Loucy (cell line): ENCODE measurements at regions not wholly inside any gene's neighbourhood (a gene's known extent, or its start where the extent isn't known, plus 50 kb on each side); places are given as distances from the start of the nearest gene placed in this dataset.
"Not testable (repeated sequence)": the region's sequence is repeated elsewhere in the genome, so short reads cannot be mapped to it uniquely, and the experiment has no call there.

ENCODE experiments used
- H2AFZ ChIP-seq: fragments of 200-600 bp; sonication (generic); 2 replicates; pipeline ENCODE4 v1.6.0; 2016; ENCODE audit warnings: antibody characterized with exemption, mild to moderate bottlenecking, low read length, moderate library complexity
- H3F3A ChIP-seq: fragments of 200-600 bp; 2 replicates; pipeline ENCODE4 v1.6.0; 2016; ENCODE audit warnings: antibody characterized with exemption, low read depth, mild to moderate bottlenecking
- H3K27me3 ChIP-seq: fragments of 200-600 bp; sonication (generic); 2 replicates; pipeline ENCODE4 v1.6.1; 2014; ENCODE audit warnings: low read length, mild to moderate bottlenecking; ENCODE audit not compliant: insufficient read depth, poor library complexity, severe bottlenecking
- H3K36me3 ChIP-seq: fragments of 200-600 bp; sonication (generic); 2 replicates; pipeline ENCODE4 v1.6.1; 2016; ENCODE audit warnings: low read length; ENCODE audit not compliant: insufficient read depth
- H3K4me1 ChIP-seq: fragments of 200-600 bp; sonication (generic); 2 replicates; pipeline ENCODE4 v1.5.1; 2014; ENCODE audit warnings: low read length, mild to moderate bottlenecking; ENCODE audit not compliant: insufficient read depth, poor library complexity, severe bottlenecking
- H3K4me2 ChIP-seq: fragments of 200-600 bp; sonication (generic); 2 replicates; pipeline ENCODE4 v1.6.0; 2014; ENCODE audit warnings: antibody characterized with exemption, low read length, low read depth, mild to moderate bottlenecking; ENCODE audit not compliant: poor library complexity, severe bottlenecking
- H3K4me3 ChIP-seq: fragments of 200-600 bp; sonication (generic); 2 replicates; pipeline ENCODE4 v1.5.1; 2014; ENCODE audit warnings: low read length, mild to moderate bottlenecking, mixed read lengths; ENCODE audit not compliant: poor library complexity, severe bottlenecking
- H3K79me2 ChIP-seq: fragments of 200-600 bp; sonication (generic); 2 replicates; pipeline ENCODE4 v1.6.1; 2014; ENCODE audit warnings: low read length; ENCODE audit not compliant: insufficient read depth
- H3K9ac ChIP-seq: fragments of 200-600 bp; sonication (generic); 2 replicates; pipeline ENCODE4 v1.6.0; 2014; ENCODE audit warnings: mild to moderate bottlenecking, low read depth, low read length, moderate library complexity; ENCODE audit not compliant: poor library complexity, severe bottlenecking
- H3K9me2 ChIP-seq: fragments of 200-600 bp; sonication (generic); replicated peaks from 2 replicates; pipeline ENCODE4 v1.6.1; 2016; ENCODE audit warnings: low read depth, low read length, mixed read lengths
- H3K9me3 ChIP-seq: fragments of 200-600 bp; sonication (generic); 2 replicates; pipeline ENCODE4 v1.6.1; 2014; ENCODE audit warnings: mild to moderate bottlenecking, antibody characterized with exemption, low read length, low read depth; ENCODE audit not compliant: insufficient read depth
- H4K20me1 ChIP-seq: fragments of 200-600 bp; sonication (generic); 2 replicates; pipeline ENCODE4 v1.6.0; 2014; ENCODE audit warnings: antibody characterized with exemption, low read length, mild to moderate bottlenecking; ENCODE audit not compliant: insufficient read depth, poor library complexity, severe bottlenecking
- EZH2phosphoT487 ChIP-seq: fragments of 200-600 bp; IDR thresholded peaks from 2 replicates; pipeline ENCODE4 v1.6.1; 2018; ENCODE audit warnings: antibody characterized with exemption, mild to moderate bottlenecking, moderate library complexity, borderline replicate concordance
- TF ChIP-seq, protein P1 (sequence below): fragments of 200-600 bp; sonication (generic); conservative IDR thresholded peaks from 2 replicates; pipeline ENCODE4 v1.5.1; 2014; ENCODE audit warnings: mild to moderate bottlenecking, antibody characterized with exemption, low read length

DNA sequence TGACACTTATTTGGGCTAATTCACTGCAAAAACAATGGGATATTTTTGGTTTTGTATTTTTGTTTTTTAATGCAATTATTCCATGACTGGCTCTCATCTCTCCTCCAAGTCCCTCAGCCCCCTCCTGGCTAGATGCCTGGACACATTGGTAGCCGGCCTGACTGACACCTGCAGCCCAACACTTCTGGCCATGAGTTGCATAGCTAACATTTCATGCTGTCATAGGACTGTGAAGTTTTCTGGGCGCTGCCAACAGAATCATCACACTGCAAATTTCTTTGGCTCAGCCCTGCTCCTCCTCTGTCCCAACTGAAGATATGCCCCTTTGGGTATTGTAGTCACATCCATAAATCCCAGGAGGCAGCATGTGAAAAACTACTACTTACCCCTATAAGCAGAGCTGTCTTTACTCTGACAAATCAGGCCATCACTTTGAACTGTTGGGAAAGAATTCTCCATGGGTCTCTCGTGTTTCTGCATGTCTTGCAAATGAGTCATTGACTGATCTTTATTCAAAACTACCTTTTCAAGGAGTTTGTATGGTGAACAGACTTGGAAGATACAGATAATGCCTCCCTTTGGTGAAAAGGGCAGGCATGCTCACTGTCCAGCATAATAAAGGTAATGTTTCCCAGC is 126.7 kb upstream of the LGR5 start:
- Histone ChIP-seq H3K4me1 (peaks cover 6% of the 10 kb centered on the region), H3K9ac (no peak overlapping the region), H3K4me3 (no peak overlapping the region), H3K9me2 (no peaks in the 10 kb centered on the region), H3K79me2 (no peaks in the 10 kb centered on the region), H4K20me1 (no peaks in the 10 kb centered on the region), H3K9me3 (no peaks in the 10 kb centered on the region), H3K27me3 (no peaks in the 10 kb centered on the region), H3K4me2 (no peak overlapping the region), H3K36me3 (no peaks in the 10 kb centered on the region), H2AFZ (no peak overlapping the region), H3F3A (no peaks in the 10 kb centered on the region)
- TF ChIP-seq, protein P1, sequence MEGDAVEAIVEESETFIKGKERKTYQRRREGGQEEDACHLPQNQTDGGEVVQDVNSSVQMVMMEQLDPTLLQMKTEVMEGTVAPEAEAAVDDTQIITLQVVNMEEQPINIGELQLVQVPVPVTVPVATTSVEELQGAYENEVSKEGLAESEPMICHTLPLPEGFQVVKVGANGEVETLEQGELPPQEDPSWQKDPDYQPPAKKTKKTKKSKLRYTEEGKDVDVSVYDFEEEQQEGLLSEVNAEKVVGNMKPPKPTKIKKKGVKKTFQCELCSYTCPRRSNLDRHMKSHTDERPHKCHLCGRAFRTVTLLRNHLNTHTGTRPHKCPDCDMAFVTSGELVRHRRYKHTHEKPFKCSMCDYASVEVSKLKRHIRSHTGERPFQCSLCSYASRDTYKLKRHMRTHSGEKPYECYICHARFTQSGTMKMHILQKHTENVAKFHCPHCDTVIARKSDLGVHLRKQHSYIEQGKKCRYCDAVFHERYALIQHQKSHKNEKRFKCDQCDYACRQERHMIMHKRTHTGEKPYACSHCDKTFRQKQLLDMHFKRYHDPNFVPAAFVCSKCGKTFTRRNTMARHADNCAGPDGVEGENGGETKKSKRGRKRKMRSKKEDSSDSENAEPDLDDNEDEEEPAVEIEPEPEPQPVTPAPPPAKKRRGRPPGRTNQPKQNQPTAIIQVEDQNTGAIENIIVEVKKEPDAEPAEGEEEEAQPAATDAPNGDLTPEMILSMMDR: no peak
- no peak for TF ChIP-seq EZH2phosphoT487

DNA sequence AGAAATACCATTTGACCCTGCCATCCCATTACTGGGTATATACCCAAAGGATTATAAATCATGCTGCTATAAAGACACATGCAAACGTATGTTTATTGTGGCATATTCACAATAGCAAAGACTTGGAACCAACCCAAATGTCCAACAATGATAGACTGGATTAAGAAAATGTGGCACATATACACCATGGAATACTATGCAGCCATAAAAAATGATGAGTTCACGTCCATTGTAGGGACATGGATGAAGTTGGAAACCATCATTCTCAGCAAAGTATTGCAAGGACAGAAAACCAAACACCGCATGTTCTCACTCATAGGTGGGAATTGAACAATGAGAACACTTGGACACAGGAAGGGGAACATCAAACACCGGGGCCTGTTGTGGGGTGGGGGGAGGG is 128.0 kb upstream of the LGR5 start:
- not testable (repeated sequence) for H2AFZ ChIP-seq, H3K4me2 ChIP-seq, H3K9ac ChIP-seq, H3K36me3 ChIP-seq, H4K20me1 ChIP-seq, H3F3A ChIP-seq, H3K4me3 ChIP-seq, H3K9me3 ChIP-seq, H3K9me2 ChIP-seq, H3K27me3 ChIP-seq, H3K4me1 ChIP-seq, H3K79me2 ChIP-seq

DNA sequence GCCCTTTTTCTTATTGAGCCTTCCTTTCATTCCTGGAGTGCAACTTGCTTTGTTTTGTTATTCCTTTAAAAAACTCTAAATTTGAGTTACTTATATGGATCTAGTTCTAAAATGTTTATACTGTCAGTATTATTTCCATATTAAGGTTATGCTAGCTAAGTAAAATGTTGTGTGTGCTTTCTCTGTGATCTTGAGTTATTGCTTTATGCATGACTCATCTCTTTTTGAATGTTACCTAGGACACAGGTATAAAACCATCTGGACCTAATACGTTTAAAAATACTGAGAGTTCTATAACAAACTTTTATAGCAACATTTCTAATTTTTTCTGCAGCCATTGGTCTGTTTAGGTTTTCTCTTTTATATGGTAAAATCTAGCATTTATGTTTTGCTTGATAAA is 132.8 kb upstream of the LGR5 start:
- H3K4me2 ChIP-seq: no peak overlapping the region
- H3K4me3 ChIP-seq: no peak overlapping the region
- TF ChIP-seq, protein P1: no peak
- no peak for TF ChIP-seq EZH2phosphoT487
- no peak overlapping the region for H3K9ac ChIP-seq
- H3K79me2 ChIP-seq: no peaks in the 10 kb centered on the region
- no peaks in the 10 kb centered on the region for H3F3A ChIP-seq
- peaks cover 6% of the 10 kb centered on the region for H3K4me1 ChIP-seq
- H3K9me3 ChIP-seq: no peaks in the 10 kb centered on the region
- H3K36me3 ChIP-seq: no peaks in the 10 kb centered on the region
- H3K27me3 ChIP-seq: no peaks in the 10 kb centered on the region
- H4K20me1 ChIP-seq: no peaks in the 10 kb centered on the region
- no peaks in the 10 kb centered on the region for H3K9me2 ChIP-seq
- no peak overlapping the region for H2AFZ ChIP-seq

DNA sequence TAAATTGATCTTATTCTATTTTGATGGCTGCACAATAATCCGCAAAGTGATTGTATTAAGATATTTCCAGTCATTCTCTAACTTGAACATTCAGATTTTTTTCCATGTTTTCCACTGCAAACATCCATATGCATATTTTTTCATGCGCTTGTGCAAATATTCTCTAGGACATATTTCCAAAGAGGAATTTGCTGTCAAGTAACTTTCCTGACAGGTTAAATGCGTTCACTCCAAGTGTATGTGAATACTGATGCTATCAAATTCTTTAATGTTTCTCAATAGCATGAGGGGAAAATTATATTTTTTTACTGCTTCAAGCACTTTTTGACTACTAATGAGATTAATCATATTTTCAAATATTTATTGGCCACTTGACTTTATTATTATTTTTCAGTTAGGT is 135.3 kb upstream of the LGR5 start:
- Histone ChIP-seq H3K9me2 (no peaks in the 10 kb centered on the region), H3K79me2 (no peaks in the 10 kb centered on the region), H3K4me3 (no peak overlapping the region), H4K20me1 (no peaks in the 10 kb centered on the region), H3K9me3 (no peaks in the 10 kb centered on the region), H2AFZ (no peak overlapping the region), H3F3A (no peaks in the 10 kb centered on the region), H3K9ac (no peak overlapping the region), H3K36me3 (no peaks in the 10 kb centered on the region), H3K4me2 (no peak overlapping the region), H3K27me3 (no peaks in the 10 kb centered on the region), H3K4me1 (no peaks in the 10 kb centered on the region)
- no peak for TF ChIP-seq EZH2phosphoT487
- TF ChIP-seq, protein P1: no peak
